ENCODE measurements at regions not wholly inside any gene's neighbourhood (a gene's known extent, or its start where the extent isn't known, plus 50 kb on each side); places are given as distances from the start of the nearest gene placed in this dataset.

- TF ChIP-seq CHD7 (IDR thresholded peaks at IDR 0.05; ENCODE audit: insufficient replicate concordance, low read length), result no peak
Observed at GRCh38 chr16:7990626-7991260, 599.6 kb downstream of the TMEM114 start (continued).
